NT2/D1 (cell line): ENCODE measurements at regions not wholly inside any gene's neighbourhood (a gene's known extent, or its start where the extent isn't known, plus 50 kb on each side); places are given as distances from the start of the nearest gene placed in this dataset.

Experiments used
- DNase-seq: peaks from one replicate; pipeline ENCODE4 v3.0.0-alpha.2; 2011; ENCODE audit warnings: low read depth, low spot score
- H3K27me3 ChIP-seq: 2 replicates; pipeline ENCODE4 v1.6.0; 2011; ENCODE audit warnings: mild to moderate bottlenecking; ENCODE audit not compliant: insufficient read length, insufficient read depth
- H3K36me3 ChIP-seq: 2 replicates; pipeline ENCODE4 v1.6.1; 2011; ENCODE audit warnings: mild to moderate bottlenecking, low read length, mixed read lengths; ENCODE audit not compliant: insufficient read depth, insufficient read length
- H3K4me1 ChIP-seq: 2 replicates; pipeline ENCODE4 v1.5.1; 2011; ENCODE audit not compliant: insufficient read depth, insufficient read length
- H3K4me3 ChIP-seq: 2 replicates; pipeline ENCODE4 v1.5.1; 2011; ENCODE audit warnings: low read depth; ENCODE audit not compliant: insufficient read length
- H3K9ac ChIP-seq: 2 replicates; pipeline ENCODE4 v1.6.0; 2011; ENCODE audit warnings: low read depth; ENCODE audit not compliant: insufficient read length
- H3K9me3 ChIP-seq: 2 replicates; pipeline ENCODE4 v1.5.1; 2011; ENCODE audit warnings: mild to moderate bottlenecking, low read length; ENCODE audit not compliant: insufficient read depth
- SUZ12 ChIP-seq: IDR thresholded peaks from 2 replicates; pipeline ENCODE4 v1.6.1; 2011; ENCODE audit not compliant: insufficient read length, insufficient read depth; ENCODE audit errors: extremely low read depth
- YY1 ChIP-seq: IDR thresholded peaks from 2 replicates; pipeline ENCODE4 v1.6.1; 2011; ENCODE audit not compliant: insufficient read length, insufficient read depth
- ZNF274 ChIP-seq: IDR thresholded peaks from 2 replicates; pipeline ENCODE4 v1.6.1; 2011; ENCODE audit warnings: mild to moderate bottlenecking, low read depth, low read length

DNA sequence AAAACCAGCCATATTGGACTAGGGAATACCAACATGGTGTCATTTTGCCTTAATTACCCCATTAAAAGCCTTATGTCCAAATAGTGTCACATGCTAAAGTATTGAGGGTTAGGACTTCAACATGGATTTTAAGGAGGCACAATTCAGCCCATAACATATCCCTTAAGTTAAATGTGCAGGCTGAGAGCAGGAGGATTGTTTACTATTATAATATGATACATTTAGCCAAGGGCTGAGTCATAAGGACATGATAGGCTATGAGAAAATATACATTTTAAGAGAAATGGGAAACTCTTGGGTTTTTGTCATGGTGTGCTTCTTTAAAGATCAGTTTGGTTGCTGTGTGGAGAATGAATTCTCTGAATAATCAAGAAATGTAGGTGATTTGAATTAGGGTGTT is 136.8 kb downstream of the RDH14 start:
- Histone ChIP-seq H3K4me1 (peaks cover 2% of the 10 kb centered on the region), H3K9ac (no peak overlapping the region), H3K4me3 (no peak overlapping the region), H3K36me3 (no peaks in the 10 kb centered on the region), H3K27me3 (no peaks in the 10 kb centered on the region), H3K9me3 (no peaks in the 10 kb centered on the region)
- DNase-seq, result no peak
- TF ChIP-seq YY1 (no peak), ZNF274 (no peak), SUZ12 (no peak)

DNA sequence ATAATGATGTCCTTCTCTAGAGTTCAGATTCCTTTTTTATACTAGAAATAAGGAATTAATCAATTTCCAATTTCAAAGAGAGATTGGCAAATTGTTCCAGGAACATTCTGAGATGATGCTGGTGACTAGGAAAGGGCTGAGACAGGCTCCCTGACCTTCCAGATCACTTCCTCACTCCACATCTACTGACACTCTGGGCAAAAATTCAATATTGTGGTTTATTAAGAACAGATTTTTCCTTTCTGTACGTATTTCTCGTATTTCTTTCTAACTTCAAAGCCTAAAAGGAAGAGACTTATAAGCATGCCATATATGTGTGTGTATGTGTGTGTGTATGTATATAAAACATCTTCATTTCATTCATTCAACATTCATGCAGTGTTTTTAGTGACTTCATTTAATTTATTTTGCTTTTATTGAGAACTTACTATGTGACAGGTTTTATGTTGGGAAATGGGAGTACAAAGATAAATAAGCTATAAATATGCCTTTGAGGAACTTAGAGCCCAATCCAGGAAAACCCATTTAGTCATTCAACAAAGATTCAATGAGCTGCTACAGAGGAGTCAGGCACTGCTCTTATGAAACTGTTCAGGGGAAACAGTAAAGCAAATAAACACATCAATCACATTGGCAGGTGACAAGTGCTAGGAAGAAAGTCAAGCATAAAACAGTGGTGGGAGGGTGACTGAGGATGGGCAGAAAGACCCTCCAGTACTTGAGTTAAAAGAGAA is 137.9 kb downstream of the RDH14 start:
- no peak for DNase-seq
- peaks cover 2% of the 10 kb centered on the region for H3K4me1 ChIP-seq
- H3K9me3 ChIP-seq, result no peaks in the 10 kb centered on the region
- H3K9ac ChIP-seq, result no peak overlapping the region
- no peaks in the 10 kb centered on the region for H3K36me3 ChIP-seq
- TF ChIP-seq SUZ12 (no peak), ZNF274 (no peak), YY1 (no peak)
- H3K27me3 ChIP-seq, result no peaks in the 10 kb centered on the region
- H3K4me3 ChIP-seq, result no peak overlapping the region

DNA sequence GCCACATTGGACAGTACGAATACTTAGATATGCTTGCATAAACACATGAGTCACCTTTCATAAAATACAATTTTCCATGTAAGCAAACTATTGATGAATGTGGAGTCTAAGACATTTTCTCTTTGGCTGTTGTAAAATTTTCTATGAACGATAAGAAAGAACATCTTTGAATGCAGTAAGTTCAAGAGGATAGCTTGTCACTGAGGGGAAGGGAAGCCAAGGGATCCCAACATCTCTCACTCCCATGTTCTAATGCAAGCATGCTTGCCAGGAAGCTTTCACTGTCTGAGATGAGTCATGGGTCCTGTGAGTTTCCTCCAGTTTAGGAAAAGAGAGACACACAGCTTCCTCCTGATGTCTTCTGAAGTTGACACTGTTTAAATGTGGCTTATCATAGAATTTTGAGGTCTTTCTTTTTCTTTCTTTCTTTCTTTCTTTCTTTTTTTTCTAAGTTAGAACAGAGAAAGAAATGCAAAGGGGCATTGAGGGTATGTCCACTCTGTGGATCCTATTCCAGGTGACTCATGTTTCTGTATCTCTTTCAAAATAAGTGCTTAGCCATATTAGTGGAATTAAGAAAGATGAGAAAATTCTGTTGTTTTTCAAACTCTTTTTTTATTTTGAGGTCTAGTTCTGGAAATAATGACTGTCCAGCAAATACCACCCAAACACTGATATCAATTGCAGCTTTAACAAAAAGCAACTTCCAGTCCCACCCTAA is 146.6 kb downstream of the RDH14 start:
- Histone ChIP-seq H3K36me3 (no peaks in the 10 kb centered on the region), H3K4me1 (no peaks in the 10 kb centered on the region), H3K4me3 (no peak overlapping the region), H3K9me3 (no peaks in the 10 kb centered on the region), H3K9ac (no peak overlapping the region), H3K27me3 (no peaks in the 10 kb centered on the region)
- TF ChIP-seq SUZ12, result no peak
- no peak for TF ChIP-seq YY1
- no peak for TF ChIP-seq ZNF274
- DNase-seq, result no peak

DNA sequence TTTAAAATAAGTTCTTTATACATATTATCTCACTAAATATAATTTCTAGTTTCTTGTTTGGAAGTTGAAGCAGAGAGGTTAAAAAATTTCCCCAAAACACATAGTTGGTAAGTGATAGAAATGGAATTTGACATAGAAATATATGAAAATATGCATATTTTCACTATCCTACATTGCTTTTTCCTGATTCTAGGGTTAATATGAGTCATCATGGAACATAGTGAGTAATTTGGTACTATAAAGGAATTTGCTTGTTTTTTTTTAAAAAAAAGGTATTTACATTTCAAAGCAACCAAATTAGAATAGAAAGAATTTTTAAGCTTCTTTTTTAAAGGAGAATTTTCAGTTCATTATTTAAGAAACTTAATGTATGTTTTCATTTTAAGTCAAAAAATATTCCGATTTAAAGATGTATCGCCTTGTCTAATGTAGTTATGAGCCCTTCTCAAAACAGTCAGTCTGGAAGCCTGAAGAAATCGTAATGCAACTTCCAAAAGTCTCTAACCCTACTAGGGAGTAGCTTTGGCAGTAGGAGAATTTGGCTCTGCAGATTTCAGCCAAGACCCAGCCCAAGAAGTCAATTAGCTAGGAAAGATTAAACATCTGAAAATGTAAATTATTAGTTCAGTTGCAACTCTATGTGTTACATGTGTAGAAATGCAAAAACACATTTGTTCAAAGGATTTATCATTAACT is 147.3 kb downstream of the RDH14 start:
- H3K9me3 ChIP-seq, result no peaks in the 10 kb centered on the region
- no peak overlapping the region for H3K4me3 ChIP-seq
- H3K9ac ChIP-seq, result no peak overlapping the region
- H3K27me3 ChIP-seq, result no peaks in the 10 kb centered on the region
- no peak for DNase-seq
- no peaks in the 10 kb centered on the region for H3K36me3 ChIP-seq
- no peaks in the 10 kb centered on the region for H3K4me1 ChIP-seq
- TF ChIP-seq YY1, result no peak
- TF ChIP-seq ZNF274, result no peak
- TF ChIP-seq SUZ12, result no peak

DNA sequence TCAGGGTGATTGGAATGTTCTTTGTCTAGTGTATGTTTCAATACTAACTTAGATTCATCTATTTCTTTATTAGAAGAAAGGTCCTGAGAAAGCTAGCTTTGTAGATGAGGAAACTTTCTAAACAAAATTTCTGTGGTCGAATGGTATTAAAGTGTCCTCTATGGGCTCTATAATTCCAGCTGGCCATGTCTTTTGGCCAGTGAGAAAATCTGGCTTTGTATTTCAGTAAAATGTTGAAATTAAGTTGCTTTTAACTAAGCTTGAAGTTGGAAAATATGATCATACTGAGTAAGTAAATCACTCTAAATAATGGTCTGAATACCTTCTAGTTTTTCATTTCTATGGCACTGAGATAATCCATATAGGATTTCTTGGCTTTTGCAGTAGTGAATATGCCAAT is 148.8 kb downstream of the RDH14 start:
- DNase-seq, result no peak
- Histone ChIP-seq H3K9me3 (no peaks in the 10 kb centered on the region), H3K36me3 (no peaks in the 10 kb centered on the region), H3K27me3 (no peaks in the 10 kb centered on the region), H3K4me3 (no peak overlapping the region), H3K9ac (no peak overlapping the region), H3K4me1 (no peaks in the 10 kb centered on the region)
- TF ChIP-seq YY1 (no peak), ZNF274 (no peak), SUZ12 (no peak)

DNA sequence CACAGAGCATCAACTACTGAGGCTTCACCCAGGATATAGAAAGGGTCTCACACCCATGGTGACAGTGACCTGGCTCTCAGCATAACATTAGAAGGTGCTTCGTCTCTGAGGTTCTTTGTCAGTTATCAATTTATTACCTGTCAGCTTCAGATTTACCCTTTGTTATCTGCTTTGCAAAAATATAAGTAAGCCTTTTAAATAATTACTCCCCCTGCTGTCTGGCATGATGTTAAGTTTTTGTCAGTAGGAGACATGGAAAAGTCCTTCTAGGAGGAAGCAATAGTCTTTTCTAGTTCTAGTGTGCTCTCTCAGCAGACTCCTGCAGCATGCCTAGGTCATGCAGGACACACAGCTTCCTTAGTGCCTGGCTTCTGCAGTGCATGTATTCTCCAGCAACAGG is 149.9 kb downstream of the RDH14 start:
- TF ChIP-seq ZNF274 (no peak), YY1 (no peak), SUZ12 (no peak)
- no peaks in the 10 kb centered on the region for H3K4me1 ChIP-seq

DNA sequence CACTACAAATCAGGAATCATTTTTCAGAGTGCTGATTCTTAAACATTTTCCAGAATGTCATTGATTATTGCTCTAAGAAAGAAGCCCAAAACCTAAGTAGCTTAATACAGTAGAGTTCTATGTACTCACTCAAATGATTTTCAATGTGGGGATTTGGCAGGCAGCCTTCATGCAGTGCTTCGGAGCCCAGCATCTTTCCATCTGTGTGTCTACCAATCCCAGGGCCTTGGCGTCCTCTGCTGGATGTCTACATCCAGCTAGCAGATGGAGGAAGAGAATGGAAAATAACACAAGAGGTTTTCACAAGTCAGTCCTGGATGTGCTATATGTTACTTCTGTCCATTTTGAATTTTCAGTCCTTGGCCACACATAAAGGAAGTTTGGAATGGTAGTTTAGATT is 151.8 kb downstream of the RDH14 start:
- Histone ChIP-seq H3K4me3 (no peak overlapping the region), H3K4me1 (no peaks in the 10 kb centered on the region), H3K9ac (no peak overlapping the region), H3K27me3 (no peaks in the 10 kb centered on the region), H3K36me3 (no peaks in the 10 kb centered on the region), H3K9me3 (no peaks in the 10 kb centered on the region)
- TF ChIP-seq ZNF274 (no peak), YY1 (no peak), SUZ12 (no peak)
- no peak for DNase-seq

More for the DNA sequence above, 149.9 kb downstream of the RDH14 start:
- Histone ChIP-seq H3K4me3 (no peak overlapping the region), H3K9me3 (no peaks in the 10 kb centered on the region), H3K9ac (no peak overlapping the region), H3K36me3 (no peaks in the 10 kb centered on the region), H3K27me3 (no peaks in the 10 kb centered on the region)
- DNase-seq, result no peak
